ENCODE measurements at regions not wholly inside any gene's neighbourhood (a gene's known extent, or its start where the extent isn't known, plus 50 kb on each side); places are given as distances from the start of the nearest gene placed in this dataset.
A peak's percentile ranks its signal among the peaks of the same experiment; 100 is the strongest.
"Not testable (repeated sequence)": the region's sequence is repeated elsewhere in the genome, so short reads cannot be mapped to it uniquely, and the experiment has no call there.

GRCh38 chr10:30738416-30738815, 108.9 kb upstream of the LYZL2 start:
- H3K4me1 Mint-ChIP-seq (ENCODE audit: low read depth in 2 of 2) = no peaks in the 10 kb centered on the region
- H3K4me3 Mint-ChIP-seq = no peak overlapping the region
- H3K9me3 Mint-ChIP-seq = no peaks in the 10 kb centered on the region
- no peak for ATAC-seq (replicated peaks)
- H3K27ac Mint-ChIP-seq = no peak overlapping the region
- no peak for DNase-seq
- H3K36me3 Mint-ChIP-seq (ENCODE audit: insufficient read depth) = no peaks in the 10 kb centered on the region
- H3K27me3 Mint-ChIP-seq = peaks cover 6 to 22% of the 10 kb centered on the region in 2 donors

- Mint-ChIP-seq H3K4me3 (no peak overlapping the region), H3K4me1 (ENCODE audit: low read depth in 2 of 2) (no peaks in the 10 kb centered on the region), H3K9me3 (no peaks in the 10 kb centered on the region), H3K27ac (no peak overlapping the region), H3K36me3 (ENCODE audit: insufficient read depth) (no peaks in the 10 kb centered on the region), H3K27me3 (peaks cover 6 to 22% of the 10 kb centered on the region in 2 donors)
- ATAC-seq (replicated peaks) (no peak), DNase-seq (no peak)
Measured at GRCh38 chr10:30737931-30738391, 108.4 kb upstream of the LYZL2 start.

- Mint-ChIP-seq H3K27ac (no peak overlapping the region), H3K4me1 (ENCODE audit: low read depth in 2 of 2) (no peaks in the 10 kb centered on the region), H3K4me3 (no peak overlapping the region), H3K27me3 (peaks cover 6 to 22% of the 10 kb centered on the region in 2 donors), H3K9me3 (no peaks in the 10 kb centered on the region), H3K36me3 (ENCODE audit: insufficient read depth) (no peaks in the 10 kb centered on the region)
- no peak for DNase-seq
- no peak for ATAC-seq (replicated peaks)
Measured at GRCh38 chr10:30736685-30737232, 107.2 kb upstream of the LYZL2 start.

GRCh38 chr10:30734901-30735300, 105.3 kb upstream of the LYZL2 start:
- Mint-ChIP-seq H3K27ac (no peak overlapping the region), H3K27me3 (peaks cover 6 to 22% of the 10 kb centered on the region in 2 donors), H3K36me3 (ENCODE audit: insufficient read depth) (no peaks in the 10 kb centered on the region), H3K9me3 (no peaks in the 10 kb centered on the region), H3K4me1 (ENCODE audit: low read depth in 2 of 2) (no peaks in the 10 kb centered on the region), H3K4me3 (no peak overlapping the region)
- DNase-seq (no peak), ATAC-seq (replicated peaks) (no peak)

- peaks cover 6 to 16% of the 10 kb centered on the region in 2 donors for H3K27me3 Mint-ChIP-seq
- H3K4me3 Mint-ChIP-seq = no peak overlapping the region
Measured at GRCh38 chr10:30732671-30733070, 103.1 kb upstream of the LYZL2 start.

GRCh38 chr10:30731963-30732362, 102.4 kb upstream of the LYZL2 start:
- H3K36me3 Mint-ChIP-seq (ENCODE audit: insufficient read depth) = no peaks in the 10 kb centered on the region
- peaks cover 5 to 9% of the 10 kb centered on the region in 2 donors for H3K27me3 Mint-ChIP-seq
- H3K9me3 Mint-ChIP-seq = no peaks in the 10 kb centered on the region
- no peaks in the 10 kb centered on the region for H3K4me1 Mint-ChIP-seq (ENCODE audit: low read depth in 2 of 2)
- H3K27ac Mint-ChIP-seq = no peak overlapping the region
- DNase-seq (no peak), ATAC-seq (replicated peaks) (no peak)
- H3K4me3 Mint-ChIP-seq = no peak overlapping the region

More at GRCh38 chr10:30732671-30733070, 103.1 kb upstream of the LYZL2 start:
- ATAC-seq (replicated peaks) (no peak), DNase-seq (no peak)
- Mint-ChIP-seq H3K27ac (no peak overlapping the region), H3K9me3 (no peaks in the 10 kb centered on the region), H3K36me3 (ENCODE audit: insufficient read depth) (no peaks in the 10 kb centered on the region), H3K4me1 (ENCODE audit: low read depth in 2 of 2) (no peaks in the 10 kb centered on the region)

GRCh38 chr10:30730306-30730705, 100.8 kb upstream of the LYZL2 start:
- ATAC-seq (replicated peaks) = no peak
- Mint-ChIP-seq H3K36me3 (ENCODE audit: insufficient read depth) (no peaks in the 10 kb centered on the region), H3K27me3 (no peaks in the 10 kb centered on the region), H3K4me1 (ENCODE audit: low read depth in 2 of 2) (peaks cover 0 to 2% of the 10 kb centered on the region in 2 donors), H3K27ac (no peak overlapping the region), H3K4me3 (no peak overlapping the region), H3K9me3 (no peaks in the 10 kb centered on the region)
- no peak for DNase-seq

GRCh38 chr10:30728766-30729165, 99.2 kb upstream of the LYZL2 start:
- Mint-ChIP-seq H3K27me3 (no peaks in the 10 kb centered on the region), H3K36me3 (ENCODE audit: insufficient read depth) (peaks cover 2% of the 10 kb centered on the region), H3K27ac (no peak overlapping the region), H3K4me3 (no peak overlapping the region), H3K4me1 (ENCODE audit: low read depth in 2 of 2) (peaks cover 0 to 2% of the 10 kb centered on the region in 2 donors), H3K9me3 (no peaks in the 10 kb centered on the region)
- DNase-seq (no peak), ATAC-seq (replicated peaks) (no peak)

GRCh38 chr10:30728127-30728526, 98.6 kb upstream of the LYZL2 start:
- Mint-ChIP-seq H3K4me3 (no peak overlapping the region), H3K9me3 (no peaks in the 10 kb centered on the region), H3K27ac (no peak overlapping the region), H3K27me3 (no peaks in the 10 kb centered on the region), H3K36me3 (ENCODE audit: insufficient read depth) (peaks cover 2% of the 10 kb centered on the region), H3K4me1 (ENCODE audit: low read depth in 2 of 2) (peaks cover 0 to 2% of the 10 kb centered on the region in 2 donors)
- ATAC-seq (replicated peaks) = no peak
- no peak for DNase-seq

- ATAC-seq (replicated peaks) = no peak
- peak overlapping the region in 1 of 2 donors; percentile 43 for H3K4me3 Mint-ChIP-seq
- DNase-seq = no peak
- no peak overlapping the region for H3K27ac Mint-ChIP-seq
- H3K36me3 Mint-ChIP-seq (ENCODE audit: insufficient read depth) = peaks cover 2% of the 10 kb centered on the region
- peaks cover 0 to 2% of the 10 kb centered on the region in 2 donors for H3K4me1 Mint-ChIP-seq (ENCODE audit: low read depth in 2 of 2)
- H3K27me3 Mint-ChIP-seq = no peaks in the 10 kb centered on the region
- no peaks in the 10 kb centered on the region for H3K9me3 Mint-ChIP-seq
Measured at GRCh38 chr10:30727524-30727923, 98.0 kb upstream of the LYZL2 start.

GRCh38 chr10:30726783-30727414, 97.3 kb upstream of the LYZL2 start:
- peak; percentile 97 for ATAC-seq (replicated peaks)
- H3K9me3 Mint-ChIP-seq; H3K27me3 Mint-ChIP-seq; H3K27ac Mint-ChIP-seq; H3K4me1 Mint-ChIP-seq (ENCODE audit: low read depth in 2 of 2); H3K36me3 Mint-ChIP-seq (ENCODE audit: insufficient read depth): not testable (repeated sequence)
- H3K4me3 Mint-ChIP-seq = peak overlapping the region in 1 of 2 donors; percentile 43
- peak; percentile 79 to 84 (median 81) for DNase-seq

GRCh38 chr10:30725661-30726060, 96.1 kb upstream of the LYZL2 start:
- Mint-ChIP-seq H3K4me3 (no peak overlapping the region), H3K36me3 (ENCODE audit: insufficient read depth) (peaks cover 2% of the 10 kb centered on the region), H3K27me3 (no peaks in the 10 kb centered on the region), H3K9me3 (no peaks in the 10 kb centered on the region), H3K27ac (no peak overlapping the region), H3K4me1 (ENCODE audit: low read depth in 2 of 2) (peaks cover 0 to 4% of the 10 kb centered on the region in 2 donors)
- DNase-seq = no peak
- ATAC-seq (replicated peaks) = no peak

- H3K4me1 Mint-ChIP-seq (ENCODE audit: low read depth in 2 of 2) = peaks cover 0 to 4% of the 10 kb centered on the region in 2 donors
- H3K36me3 Mint-ChIP-seq (ENCODE audit: insufficient read depth) = peaks cover 2% of the 10 kb centered on the region
- H3K9me3 Mint-ChIP-seq = no peaks in the 10 kb centered on the region
- DNase-seq = no peak
- peaks cover 0 to under 1% of the 10 kb centered on the region in 2 donors for H3K27me3 Mint-ChIP-seq
- no peak overlapping the region for H3K27ac Mint-ChIP-seq
- no peak overlapping the region for H3K4me3 Mint-ChIP-seq
- no peak for ATAC-seq (replicated peaks)
Measured at GRCh38 chr10:30724296-30724695, 94.7 kb upstream of the LYZL2 start.

- DNase-seq = no peak
- peaks cover 0 to 4% of the 10 kb centered on the region in 2 donors for H3K4me1 Mint-ChIP-seq (ENCODE audit: low read depth in 2 of 2)
- H3K9me3 Mint-ChIP-seq = no peaks in the 10 kb centered on the region
- peaks cover 2% of the 10 kb centered on the region for H3K36me3 Mint-ChIP-seq (ENCODE audit: insufficient read depth)
- H3K27ac Mint-ChIP-seq = no peak overlapping the region
- ATAC-seq (replicated peaks) = no peak
- no peak overlapping the region for H3K4me3 Mint-ChIP-seq
- H3K27me3 Mint-ChIP-seq = peaks cover 0 to 9% of the 10 kb centered on the region in 2 donors
Measured at GRCh38 chr10:30722956-30723620, 93.5 kb upstream of the LYZL2 start.

Measured in effector memory CD8-positive, alpha-beta T cell (primary cell).